ENCODE measurements at regions not wholly inside any gene's neighbourhood (a gene's known extent, or its start where the extent isn't known, plus 50 kb on each side); places are given as distances from the start of the nearest gene placed in this dataset.

DNA sequence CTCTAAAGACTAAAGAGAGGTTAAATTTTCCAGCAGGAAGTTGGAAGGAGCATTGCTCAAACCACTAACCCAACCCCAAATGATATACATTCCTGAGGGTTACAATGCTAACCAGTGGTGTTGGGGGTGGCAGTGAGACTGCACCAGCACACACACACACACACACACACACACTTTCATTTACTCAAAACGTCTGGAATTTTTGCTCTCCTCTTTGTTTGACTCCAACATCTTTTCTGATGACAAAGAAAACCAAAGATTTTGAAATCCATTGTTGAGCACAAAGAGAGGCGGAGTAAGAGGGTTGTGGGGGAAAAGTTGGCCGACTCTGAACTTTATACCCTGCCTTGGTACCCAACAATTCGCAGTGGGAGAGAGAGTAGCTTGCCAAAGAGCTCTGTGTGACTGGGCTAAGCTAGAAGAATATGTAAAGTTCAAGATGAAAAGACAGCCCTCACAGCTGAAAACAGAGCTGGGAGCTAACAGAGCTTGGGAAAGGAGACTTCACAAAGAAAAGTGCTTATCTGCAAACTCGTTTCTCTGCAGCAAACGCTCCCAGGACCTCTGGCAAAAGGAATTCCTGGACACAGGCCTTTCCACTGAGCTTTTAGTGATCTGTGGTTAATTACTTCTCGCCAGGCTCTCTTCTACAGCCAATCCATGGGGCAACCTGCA lies 426.0 kb upstream of the CDH11 start:
- CTCF ChIA-PET, result no interaction called here
- H3K9me3 Mint-ChIP-seq, result peaks cover 6% of the 10 kb centered on the region
- no peak overlapping the region for H3K4me3 Mint-ChIP-seq
- no peaks in the 10 kb centered on the region for H3K4me1 Mint-ChIP-seq
- H3K36me3 Mint-ChIP-seq, result no peaks in the 10 kb centered on the region
- H3K27me3 Mint-ChIP-seq, result no peaks in the 10 kb centered on the region
- no peak overlapping the region for H3K27ac Mint-ChIP-seq
- DNase-seq, result no peak

DNA sequence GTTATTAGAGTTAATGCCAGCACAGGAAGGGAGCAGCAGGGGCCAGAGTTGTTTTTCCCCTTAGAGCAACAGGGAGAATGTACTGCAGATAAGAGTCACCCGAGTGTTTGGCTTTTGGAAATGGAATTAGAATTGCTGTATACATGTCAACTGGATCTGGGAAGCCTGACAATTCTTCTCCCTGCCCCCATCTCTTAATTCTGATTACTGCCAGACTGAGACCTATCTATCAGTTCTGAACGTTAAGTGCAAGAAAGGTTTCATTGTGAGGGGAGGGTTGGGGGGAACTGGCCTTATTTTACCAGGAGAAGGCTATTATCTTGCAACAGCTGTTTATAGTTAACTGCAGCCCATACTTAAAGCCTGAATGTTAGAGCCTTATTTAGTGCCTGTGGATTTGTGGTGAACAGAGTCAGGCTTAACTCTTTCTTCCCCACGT lies 424.5 kb upstream of the CDH11 start:
- H3K9me3 Mint-ChIP-seq, result peaks cover 6% of the 10 kb centered on the region
- no peak overlapping the region for H3K4me3 Mint-ChIP-seq
- no peaks in the 10 kb centered on the region for H3K4me1 Mint-ChIP-seq
- no peak overlapping the region for H3K27ac Mint-ChIP-seq
- H3K36me3 Mint-ChIP-seq, result no peaks in the 10 kb centered on the region
- no peak for DNase-seq
- CTCF ChIA-PET, result no interaction called here
- no peaks in the 10 kb centered on the region for H3K27me3 Mint-ChIP-seq

DNA sequence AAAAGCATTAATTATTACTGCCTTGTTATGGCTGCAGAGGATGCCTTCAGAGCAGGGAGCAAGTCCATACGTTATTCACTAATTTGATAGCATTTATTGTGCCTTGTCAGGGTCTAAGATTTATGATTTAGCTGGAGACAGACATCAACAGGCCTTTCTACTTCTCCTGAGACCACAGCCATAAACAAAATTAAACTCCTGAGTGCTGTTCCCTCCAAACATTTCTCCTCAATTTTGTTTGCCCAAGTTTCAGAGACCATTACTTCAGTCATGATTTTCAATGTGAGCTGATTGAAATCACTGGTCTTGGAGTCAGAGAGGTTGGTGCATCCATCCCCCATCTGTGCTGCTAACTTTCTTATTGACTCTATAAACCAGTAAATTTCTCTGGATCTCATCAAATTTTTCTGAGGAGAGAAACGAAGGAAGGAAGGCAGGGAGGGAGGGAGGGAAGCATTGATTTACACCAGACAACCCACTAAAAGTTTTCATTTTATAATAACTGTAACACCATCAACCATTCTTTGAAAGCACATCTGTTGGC lies 423.6 kb upstream of the CDH11 start:
- Mint-ChIP-seq H3K4me3 (no peak overlapping the region), H3K4me1 (no peaks in the 10 kb centered on the region), H3K9me3 (peaks cover 4% of the 10 kb centered on the region), H3K36me3 (no peaks in the 10 kb centered on the region), H3K27ac (no peak overlapping the region), H3K27me3 (no peaks in the 10 kb centered on the region)
- DNase-seq, result no peak
- CTCF ChIA-PET, result no interaction called here

DNA sequence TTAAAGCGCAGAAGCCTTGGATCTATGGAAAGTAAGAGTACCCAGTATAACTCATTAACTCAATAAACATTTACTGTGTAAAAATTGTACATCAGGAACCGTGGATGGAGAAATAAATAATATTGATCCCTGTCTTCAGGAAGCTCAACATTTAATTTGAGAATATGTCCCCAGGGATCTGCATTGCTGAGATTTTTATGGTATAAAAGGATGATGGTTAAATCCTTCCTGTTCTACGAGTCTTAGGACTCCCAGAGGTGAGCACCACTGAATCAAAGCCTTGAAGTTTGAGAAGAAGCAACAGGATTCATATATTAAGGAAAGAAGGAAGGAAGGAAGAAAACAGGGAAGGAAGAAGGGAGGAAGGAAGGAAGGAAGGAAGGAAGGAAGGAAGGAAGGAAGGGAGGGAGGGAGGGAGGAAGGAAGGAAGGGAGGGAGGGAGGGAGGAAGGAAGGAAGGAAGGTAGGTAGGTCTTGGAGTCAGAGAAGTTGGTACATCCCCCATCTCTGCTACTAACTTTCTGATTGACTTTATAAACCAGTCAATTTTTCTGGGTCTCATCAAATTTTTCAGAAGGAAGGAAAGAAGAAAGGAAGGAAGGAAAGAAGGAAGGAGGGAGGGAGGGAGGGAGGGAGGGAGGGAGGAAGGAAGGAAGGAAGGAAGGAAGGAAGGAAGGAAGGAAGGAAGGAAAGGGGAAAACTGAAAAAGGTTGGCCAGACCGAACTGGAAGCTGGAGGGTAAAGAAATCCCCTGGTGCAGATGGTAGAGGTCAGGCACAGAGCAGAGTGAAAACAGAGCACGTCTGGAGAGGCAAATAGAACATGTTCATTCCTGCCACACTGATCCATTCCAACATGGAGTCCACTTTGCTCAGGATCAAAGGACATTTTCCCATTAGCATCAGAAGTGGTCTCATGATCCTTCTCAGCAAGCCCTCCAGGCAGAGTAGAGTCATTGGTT lies 422.2 kb upstream of the CDH11 start:
- Mint-ChIP-seq H3K4me1 (no peaks in the 10 kb centered on the region), H3K36me3 (no peaks in the 10 kb centered on the region), H3K4me3 (no peak overlapping the region), H3K27ac (no peak overlapping the region), H3K9me3 (peaks cover 2% of the 10 kb centered on the region), H3K27me3 (no peaks in the 10 kb centered on the region)
- no peak for DNase-seq
- CTCF ChIA-PET, result no interaction called here

DNA sequence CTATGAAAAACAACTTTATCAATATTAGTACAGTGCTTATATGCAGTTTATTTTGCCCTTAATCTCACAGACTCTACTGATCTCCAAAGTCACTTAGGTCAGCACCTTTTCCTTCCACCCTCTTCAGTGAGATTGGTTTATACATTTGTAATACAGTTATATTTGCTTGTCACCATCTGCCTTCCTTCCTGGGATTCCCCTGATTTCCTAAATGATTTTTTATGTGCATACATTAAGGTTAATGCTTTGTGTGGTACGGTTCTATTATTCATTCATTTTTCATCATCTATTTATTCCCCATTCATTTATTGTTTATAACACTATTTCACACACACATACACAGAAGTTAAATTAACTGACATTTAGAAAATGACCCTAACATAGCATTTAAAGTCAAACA lies 419.8 kb upstream of the CDH11 start:
- no peak for DNase-seq
- Mint-ChIP-seq H3K4me3 (no peak overlapping the region), H3K36me3 (no peaks in the 10 kb centered on the region), H3K27me3 (no peaks in the 10 kb centered on the region), H3K27ac (no peak overlapping the region), H3K4me1 (no peaks in the 10 kb centered on the region), H3K9me3 (peaks cover 6% of the 10 kb centered on the region)
- CTCF ChIA-PET, result no interaction called here

DNA sequence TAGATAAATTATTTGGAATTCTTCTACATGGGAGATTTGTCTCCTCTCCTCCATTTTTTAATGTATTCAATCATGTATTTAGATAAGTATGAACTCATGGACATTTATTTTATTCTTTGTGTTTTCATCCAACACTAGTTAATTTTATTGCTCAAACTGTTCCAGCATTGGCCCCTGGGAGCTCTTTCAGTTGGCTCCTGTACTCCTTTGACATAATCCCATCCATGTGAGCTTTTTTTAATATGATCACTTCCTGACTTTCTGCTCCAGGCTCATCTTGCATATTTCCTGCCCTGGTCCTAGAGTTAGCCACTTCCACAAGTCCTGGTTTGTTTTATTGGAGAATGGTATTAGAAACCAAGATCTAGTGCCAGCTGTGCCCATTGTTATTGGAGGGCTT lies 419.0 kb upstream of the CDH11 start:
- H3K27me3 Mint-ChIP-seq, result no peaks in the 10 kb centered on the region
- H3K4me3 Mint-ChIP-seq, result no peak overlapping the region
- CTCF ChIA-PET, result no interaction called here
- H3K27ac Mint-ChIP-seq, result no peak overlapping the region
- no peaks in the 10 kb centered on the region for H3K36me3 Mint-ChIP-seq
- H3K9me3 Mint-ChIP-seq, result peaks cover 6% of the 10 kb centered on the region
- DNase-seq, result no peak
- H3K4me1 Mint-ChIP-seq, result no peaks in the 10 kb centered on the region

DNA sequence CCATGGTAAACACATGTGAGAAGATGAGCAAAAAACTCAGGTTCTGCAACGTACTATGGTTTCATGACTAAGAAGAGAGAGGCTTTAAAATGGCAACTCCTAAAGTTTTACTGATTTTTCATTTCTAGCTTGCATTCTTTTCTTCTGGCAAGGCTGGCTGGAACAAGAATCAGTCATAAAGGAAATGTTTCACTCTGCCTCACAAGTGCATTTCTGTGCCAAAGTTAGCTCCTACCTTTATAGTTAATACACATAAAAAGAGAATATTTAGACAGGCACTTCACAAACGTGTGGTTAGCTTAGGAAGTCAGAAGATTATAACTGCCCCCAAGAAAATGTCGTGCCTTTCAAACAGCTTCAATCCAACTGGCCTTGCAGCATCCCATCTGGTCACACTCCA lies 417.1 kb upstream of the CDH11 start:
- Mint-ChIP-seq H3K36me3 (no peaks in the 10 kb centered on the region), H3K4me3 (no peak overlapping the region), H3K4me1 (no peaks in the 10 kb centered on the region), H3K9me3 (peaks cover 6% of the 10 kb centered on the region), H3K27ac (no peak overlapping the region), H3K27me3 (no peaks in the 10 kb centered on the region)
- no peak for DNase-seq
- CTCF ChIA-PET, result no interaction called here

DNA sequence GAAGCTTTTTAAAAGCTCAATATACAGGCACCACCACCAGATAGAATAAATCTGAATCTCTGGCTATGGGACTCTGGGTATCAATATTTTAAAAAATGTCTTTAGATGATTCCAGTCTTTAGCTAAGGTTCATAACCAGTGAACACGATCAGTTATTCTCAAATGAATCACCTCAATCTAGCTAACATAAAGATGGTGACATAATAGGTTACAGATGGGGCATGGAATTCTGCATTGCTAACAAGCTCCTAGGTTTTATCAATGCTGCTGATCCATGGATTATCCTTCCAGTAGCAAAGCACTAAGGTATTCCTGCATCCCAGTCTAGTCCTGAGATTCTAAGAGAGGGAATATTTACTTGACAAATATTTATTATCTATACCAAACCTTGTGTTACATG lies 415.5 kb upstream of the CDH11 start:
- Mint-ChIP-seq H3K4me3 (no peak overlapping the region), H3K27me3 (no peaks in the 10 kb centered on the region), H3K9me3 (peaks cover 4% of the 10 kb centered on the region), H3K4me1 (no peaks in the 10 kb centered on the region), H3K36me3 (no peaks in the 10 kb centered on the region), H3K27ac (no peak overlapping the region)
- CTCF ChIA-PET, result no interaction called here
- DNase-seq, result no peak

DNA sequence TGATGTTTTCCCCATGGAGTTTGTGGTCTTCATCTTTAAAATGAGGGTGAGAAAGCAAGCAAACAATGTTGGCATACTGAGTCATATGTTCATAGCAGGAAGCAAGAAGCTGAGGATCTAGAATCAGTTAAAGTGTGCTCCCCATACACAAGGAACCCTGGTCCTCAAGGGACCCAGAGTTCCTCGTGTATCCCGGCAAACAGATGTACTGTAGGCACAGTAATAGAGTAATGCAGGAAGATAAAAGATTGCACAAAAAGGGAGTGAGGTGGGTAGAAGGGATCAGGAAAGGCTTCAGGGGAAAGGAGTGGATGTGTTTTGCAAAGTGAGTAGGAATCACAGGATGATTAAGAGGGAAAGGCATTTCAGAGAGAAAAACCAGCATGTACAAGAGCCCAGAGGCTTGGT lies 412.3 kb upstream of the CDH11 start:
- no peak overlapping the region for H3K4me3 Mint-ChIP-seq

DNA sequence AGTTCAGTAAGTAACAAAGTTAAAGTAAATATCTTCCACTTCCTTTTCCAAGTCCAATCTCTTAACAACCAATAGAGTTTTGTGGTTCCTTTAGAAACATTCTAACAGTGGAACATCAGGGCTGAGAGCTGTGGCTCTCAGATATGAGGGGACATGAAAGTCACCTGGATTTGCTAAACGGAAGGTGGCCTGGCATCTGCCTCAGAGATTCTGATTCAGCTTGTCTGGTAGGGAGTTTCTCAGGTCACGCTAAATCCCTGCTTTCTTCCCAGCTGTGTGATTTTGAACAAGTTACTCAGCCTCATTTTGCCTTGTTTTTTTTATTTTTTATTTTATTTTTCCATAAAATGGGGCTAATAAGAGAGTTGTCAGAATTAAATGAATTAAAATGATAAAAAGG lies 411.0 kb upstream of the CDH11 start:
- CTCF ChIA-PET, result no interaction called here
- no peaks in the 10 kb centered on the region for H3K4me1 Mint-ChIP-seq
- H3K36me3 Mint-ChIP-seq, result no peaks in the 10 kb centered on the region
- H3K27me3 Mint-ChIP-seq, result no peaks in the 10 kb centered on the region
- peaks cover 4% of the 10 kb centered on the region for H3K9me3 Mint-ChIP-seq
- no peak for DNase-seq
- no peak overlapping the region for H3K4me3 Mint-ChIP-seq
- H3K27ac Mint-ChIP-seq, result no peak overlapping the region

More for the DNA sequence above, 412.3 kb upstream of the CDH11 start:
- Mint-ChIP-seq H3K36me3 (no peaks in the 10 kb centered on the region), H3K9me3 (peaks cover 8% of the 10 kb centered on the region), H3K4me1 (no peaks in the 10 kb centered on the region), H3K27ac (no peak overlapping the region), H3K27me3 (no peaks in the 10 kb centered on the region)
- CTCF ChIA-PET, result no interaction called here
- no peak for DNase-seq

DNA sequence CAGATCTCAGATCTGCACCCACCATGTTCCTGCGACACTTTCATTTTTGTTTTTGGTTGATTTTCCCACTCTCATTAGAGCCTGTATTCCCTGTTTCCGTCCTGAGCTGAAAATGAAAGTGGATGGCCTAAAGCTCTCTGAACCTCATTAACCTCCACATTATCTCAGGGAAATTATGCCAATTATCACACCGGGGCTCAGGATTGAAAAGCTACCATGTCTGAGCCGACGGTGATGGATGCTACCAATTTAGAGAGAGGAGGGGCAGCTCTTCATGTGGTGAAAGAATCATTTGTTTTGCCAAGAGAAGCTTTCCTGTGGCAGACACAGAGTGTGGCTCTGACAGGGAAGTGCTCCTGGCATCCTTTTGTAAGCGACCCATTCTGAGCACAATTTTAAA lies 410.4 kb upstream of the CDH11 start:
- Mint-ChIP-seq H3K4me1 (no peaks in the 10 kb centered on the region), H3K27me3 (no peaks in the 10 kb centered on the region), H3K36me3 (no peaks in the 10 kb centered on the region), H3K9me3 (peaks cover 3% of the 10 kb centered on the region), H3K27ac (no peak overlapping the region), H3K4me3 (no peak overlapping the region)
- CTCF ChIA-PET, result no interaction called here
- DNase-seq, result no peak

DNA sequence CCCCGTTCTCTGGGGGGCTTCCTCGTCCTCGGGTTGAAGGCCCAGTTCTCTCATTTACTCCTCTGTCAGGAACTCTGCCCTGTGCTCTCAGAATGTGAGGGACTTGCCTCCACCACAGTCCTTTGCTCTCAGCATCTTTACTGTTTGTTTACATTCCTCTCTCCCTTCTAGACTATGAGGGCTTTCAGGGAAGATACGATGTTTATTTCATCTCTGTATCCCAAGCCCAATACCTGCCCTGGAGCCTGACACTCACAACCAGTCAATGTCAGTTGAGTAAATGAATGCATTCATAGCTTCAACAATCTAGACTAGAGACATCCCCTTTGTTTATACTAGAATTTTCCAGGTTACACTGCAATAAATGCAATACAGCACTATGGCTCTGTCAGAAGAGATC lies 409.6 kb upstream of the CDH11 start:
- H3K9me3 Mint-ChIP-seq, result peaks cover 3% of the 10 kb centered on the region

DNA sequence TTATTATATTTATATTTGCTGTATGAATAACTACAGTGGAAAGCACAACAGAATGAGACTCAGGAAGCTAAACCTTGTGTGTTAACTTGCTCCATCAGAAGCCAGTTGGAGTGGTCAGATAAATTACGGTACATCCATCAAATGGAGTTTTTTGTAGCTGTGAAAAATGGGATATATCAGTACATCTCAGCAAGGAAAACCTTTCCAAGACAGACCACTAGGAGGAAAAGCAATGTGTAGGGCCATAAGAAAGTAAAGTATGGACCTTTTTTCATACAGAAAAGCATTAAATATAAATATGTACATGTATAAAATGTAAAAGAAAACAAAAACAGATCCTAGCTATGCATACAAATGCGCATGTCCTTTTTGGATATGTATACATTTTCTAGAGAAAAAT lies 403.8 kb upstream of the CDH11 start:
- no peak for DNase-seq
- Mint-ChIP-seq H3K4me1 (no peaks in the 10 kb centered on the region), H3K9me3 (no peaks in the 10 kb centered on the region), H3K4me3 (no peak overlapping the region), H3K36me3 (no peaks in the 10 kb centered on the region), H3K27me3 (no peaks in the 10 kb centered on the region), H3K27ac (no peak overlapping the region)
- CTCF ChIA-PET, result no interaction called here

More for the DNA sequence above, 409.6 kb upstream of the CDH11 start:
- CTCF ChIA-PET, result no interaction called here
- Mint-ChIP-seq H3K27me3 (no peaks in the 10 kb centered on the region), H3K4me1 (no peaks in the 10 kb centered on the region), H3K27ac (no peak overlapping the region), H3K36me3 (no peaks in the 10 kb centered on the region), H3K4me3 (no peak overlapping the region)
- no peak for DNase-seq

DNA sequence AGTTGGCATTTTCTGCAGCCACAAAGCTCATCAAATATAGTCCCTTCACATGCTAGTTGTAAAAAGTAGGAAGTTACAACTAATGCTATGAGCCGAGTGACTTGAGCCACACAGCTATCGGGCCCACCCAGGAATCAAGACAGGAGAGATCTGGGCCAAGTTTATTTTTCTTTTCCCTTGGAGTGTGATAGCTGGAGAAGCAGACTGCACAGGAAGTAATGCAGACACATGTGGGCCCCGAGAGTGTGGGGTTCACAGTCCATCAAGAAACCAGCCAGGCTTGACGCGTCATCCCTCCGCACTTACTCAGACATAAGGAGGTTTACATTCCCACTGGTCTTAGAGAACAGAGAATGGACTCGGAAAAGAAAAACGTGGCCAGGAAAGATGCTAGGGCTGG lies 403.1 kb upstream of the CDH11 start:
- Mint-ChIP-seq H3K36me3 (no peaks in the 10 kb centered on the region), H3K27ac (no peak overlapping the region), H3K4me1 (no peaks in the 10 kb centered on the region), H3K4me3 (no peak overlapping the region), H3K9me3 (no peaks in the 10 kb centered on the region), H3K27me3 (no peaks in the 10 kb centered on the region)
- DNase-seq, result no peak
- CTCF ChIA-PET, result no interaction called here

DNA sequence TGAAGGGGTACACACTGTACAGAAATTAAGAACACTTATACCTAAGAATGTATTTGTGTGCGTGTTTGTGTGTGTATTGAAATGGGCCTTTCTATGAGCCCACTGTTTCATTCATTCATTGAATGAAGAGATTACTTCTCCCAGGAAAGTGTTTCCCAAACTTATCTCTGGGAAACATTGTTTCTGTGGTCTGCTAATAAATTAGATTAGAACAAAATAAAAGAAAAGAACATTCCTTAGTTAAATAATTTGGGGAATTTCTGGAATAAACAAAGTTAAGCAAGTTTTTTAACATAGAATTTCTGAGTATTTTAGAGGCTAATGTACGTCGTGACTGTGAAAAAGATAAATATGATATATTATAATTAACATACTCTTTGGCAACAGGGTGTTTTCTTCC lies 402.4 kb upstream of the CDH11 start:
- CTCF ChIA-PET, result no interaction called here
- Mint-ChIP-seq H3K27me3 (no peaks in the 10 kb centered on the region), H3K36me3 (no peaks in the 10 kb centered on the region), H3K9me3 (no peaks in the 10 kb centered on the region), H3K4me3 (no peak overlapping the region), H3K27ac (no peak overlapping the region), H3K4me1 (no peaks in the 10 kb centered on the region)
- no peak for DNase-seq

Measured in activated naive CD4-positive, alpha-beta T cell treated with anti-CD3 and anti-CD28 coated beads, Interleukin-2, amount 10 ng/mL, durations not matched to agents 7 days and 5 days (primary cell).